ENCODE measurements at regions not wholly inside any gene's neighbourhood (a gene's known extent, or its start where the extent isn't known, plus 50 kb on each side); places are given as distances from the start of the nearest gene placed in this dataset.
"Not testable (repeated sequence)": the region's sequence is repeated elsewhere in the genome, so short reads cannot be mapped to it uniquely, and the experiment has no call there.

DNA sequence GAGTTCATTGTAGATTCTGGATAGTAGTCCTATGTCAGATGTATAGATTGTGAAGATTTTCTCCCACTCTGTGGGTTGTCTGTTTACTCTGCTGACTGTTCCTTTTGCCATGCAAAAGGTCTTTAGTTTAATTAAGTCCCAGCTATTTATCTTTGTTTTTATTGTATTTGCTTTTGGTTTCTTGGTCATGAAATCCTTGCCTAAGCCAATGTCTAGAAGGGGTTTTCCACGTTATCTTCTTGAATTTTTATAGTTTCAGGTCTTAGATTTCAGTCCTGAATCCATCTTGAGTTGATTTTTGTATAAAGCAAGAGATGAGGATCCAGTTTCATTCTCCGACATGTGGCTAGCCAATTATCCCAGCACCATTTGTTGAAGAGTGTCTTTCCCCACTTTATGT is 262.1 kb upstream of the TMC3 start:
- TF ChIP-seq CTCF, POLR2A (IDR thresholded peaks at IDR 0.05): not testable (repeated sequence)

Measured in esophagus squamous epithelium (tissue), 4 donors.